Mesendoderm (in vitro differentiated cells): ENCODE measurements at regions not wholly inside any gene's neighbourhood (a gene's known extent, or its start where the extent isn't known, plus 50 kb on each side); places are given as distances from the start of the nearest gene placed in this dataset. TPM values are rescaled to one million over a fixed set of nuclear protein-coding genes. Genes with fewer than 3 reads are reported as not detected.

ENCODE experiments used
- DNase-seq: peaks from one replicate; pipeline ENCODE4 v3.0.0; 2013
- H2AK5ac ChIP-seq: 2 replicates; pipeline ENCODE4 v1.6.1; 2013; ENCODE audit warnings: low read length, inconsistent platforms
- H2BK120ac ChIP-seq: 2 replicates; pipeline ENCODE4 v1.6.1; 2013; ENCODE audit warnings: low read depth, mild to moderate bottlenecking, low read length, moderate library complexity, mixed read lengths
- H2BK15ac ChIP-seq: replicated peaks from 2 replicates; pipeline ENCODE4 v1.6.1; 2013; ENCODE audit warnings: low read depth, mild to moderate bottlenecking, moderate library complexity
- H2BK5ac ChIP-seq: 2 replicates; pipeline ENCODE4 v1.6.1; 2013; ENCODE audit warnings: low read length, inconsistent platforms
- H3K18ac ChIP-seq: 2 replicates; pipeline ENCODE4 v1.6.1; 2013; ENCODE audit warnings: mild to moderate bottlenecking, low read length, mixed read lengths
- H3K23ac ChIP-seq: one replicate; pipeline ENCODE4 v1.6.1; 2013; ENCODE audit warnings: low read length
- H3K27ac ChIP-seq: 2 replicates; pipeline ENCODE4 v1.5.1; 2013; ENCODE audit warnings: low read depth, mild to moderate bottlenecking, inconsistent platforms, low read length, moderate library complexity
- H3K27me3 ChIP-seq: 2 replicates; pipeline ENCODE4 v1.6.1; 2013; ENCODE audit warnings: low read length, control low read depth, mild to moderate bottlenecking, inconsistent platforms; ENCODE audit not compliant: insufficient read depth, poor library complexity
- H3K36me3 ChIP-seq: 2 replicates; pipeline ENCODE4 v1.6.1; 2013; ENCODE audit warnings: low read length, inconsistent platforms; ENCODE audit not compliant: control insufficient read depth, insufficient read depth
- H3K4ac ChIP-seq: one replicate; pipeline ENCODE4 v1.6.1; 2013; ENCODE audit warnings: low read depth, mild to moderate bottlenecking, low read length, moderate library complexity
- H3K4me1 ChIP-seq: 2 replicates; pipeline ENCODE4 v1.6.1; 2013; ENCODE audit warnings: low read depth, low read length, inconsistent platforms; ENCODE audit not compliant: control insufficient read depth
- H3K4me2 ChIP-seq: 2 replicates; pipeline ENCODE4 v1.6.1; 2013; ENCODE audit warnings: low read length
- H3K4me3 ChIP-seq: 2 replicates; pipeline ENCODE4 v1.5.1; 2013; ENCODE audit warnings: mild to moderate bottlenecking, low read length
- H3K56ac ChIP-seq: one replicate; pipeline ENCODE4 v1.6.1; 2013; ENCODE audit warnings: low read length
- H3K79me1 ChIP-seq: 2 replicates; pipeline ENCODE4 v1.6.1; 2013; ENCODE audit warnings: low read length, inconsistent platforms
- H3K79me2 ChIP-seq: 2 replicates; pipeline ENCODE4 v1.6.1; 2013; ENCODE audit warnings: mild to moderate bottlenecking, low read length; ENCODE audit not compliant: control insufficient read depth, insufficient read depth
- H3K9ac ChIP-seq: 2 replicates; pipeline ENCODE4 v1.6.1; 2013; ENCODE audit warnings: low read length, inconsistent platforms
- H4K5ac ChIP-seq: one replicate; pipeline ENCODE4 v1.6.1; 2013; ENCODE audit warnings: low read length
- H4K8ac ChIP-seq: one replicate; pipeline ENCODE4 v1.6.1; 2013; ENCODE audit warnings: low read depth, mild to moderate bottlenecking, control low read depth, low read length, moderate library complexity
- WGBS: extraction: QIAGEN DNeasy Blood & Tissue Kit; methylation state at CpG from one replicate; pipeline ENCODE4 v1.1.7; 2013; ENCODE audit warnings: low lambda C conversion rate, missing lambda C conversion rate; ENCODE audit not compliant: insufficient coverage; ENCODE audit errors: extremely low coverage; 5-methylcytosine and 5-hydroxymethylcytosine counted together
- small RNA-seq: library from polyadenylated mRNA; stranded (forward); fragments of <200 nt; extraction: miRNeasy Mini kit (QIAGEN cat#:217004); gene quantifications from one replicate; pipeline ENCODE3, GENCODE V24; 2013; ENCODE audit not compliant: insufficient read depth

DNA sequence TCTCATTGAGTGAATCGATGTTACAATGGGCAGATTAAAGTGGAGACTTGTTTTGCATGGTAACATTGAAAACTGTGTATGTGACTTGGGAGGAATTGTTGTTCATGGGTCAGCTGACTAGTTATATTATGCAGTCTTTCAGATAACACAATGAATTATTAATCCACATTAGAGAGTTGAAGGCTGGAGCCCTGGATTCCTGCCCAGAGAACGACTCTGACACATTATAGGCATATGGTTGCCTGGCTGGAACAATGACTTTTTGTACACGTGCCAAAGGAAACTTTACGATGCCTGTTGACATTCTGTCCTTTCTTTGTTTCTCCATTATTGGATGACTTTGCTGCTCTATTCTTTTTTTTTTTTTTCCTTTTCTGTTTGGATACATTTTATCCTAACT lies 52.3 kb upstream of the TMEM229A start:
- no peak overlapping the region for H4K8ac ChIP-seq
- H3K56ac ChIP-seq = no peak overlapping the region
- H2AK5ac ChIP-seq = no peak overlapping the region
- no peak overlapping the region for H3K18ac ChIP-seq
- no peak overlapping the region for H4K5ac ChIP-seq
- no peaks in the 10 kb centered on the region for H3K4me1 ChIP-seq
- H3K36me3 ChIP-seq = no peaks in the 10 kb centered on the region
- no peak overlapping the region for H3K4me3 ChIP-seq
- no peak overlapping the region for H3K23ac ChIP-seq
- no CpG with 5 or more reads among the region's 4 CpGs for WGBS
- DNase-seq = no peak
- H3K4ac ChIP-seq = no peak overlapping the region
- H3K9ac ChIP-seq = no peak overlapping the region
- no peak overlapping the region for H2BK5ac ChIP-seq
- H3K79me1 ChIP-seq = no peaks in the 10 kb centered on the region
- H3K79me2 ChIP-seq = no peaks in the 10 kb centered on the region
- no peak overlapping the region for H2BK120ac ChIP-seq
- no peak overlapping the region for H3K4me2 ChIP-seq
- H2BK15ac ChIP-seq = no peak overlapping the region
- no peaks in the 10 kb centered on the region for H3K27me3 ChIP-seq
- no peak overlapping the region for H3K27ac ChIP-seq

DNA sequence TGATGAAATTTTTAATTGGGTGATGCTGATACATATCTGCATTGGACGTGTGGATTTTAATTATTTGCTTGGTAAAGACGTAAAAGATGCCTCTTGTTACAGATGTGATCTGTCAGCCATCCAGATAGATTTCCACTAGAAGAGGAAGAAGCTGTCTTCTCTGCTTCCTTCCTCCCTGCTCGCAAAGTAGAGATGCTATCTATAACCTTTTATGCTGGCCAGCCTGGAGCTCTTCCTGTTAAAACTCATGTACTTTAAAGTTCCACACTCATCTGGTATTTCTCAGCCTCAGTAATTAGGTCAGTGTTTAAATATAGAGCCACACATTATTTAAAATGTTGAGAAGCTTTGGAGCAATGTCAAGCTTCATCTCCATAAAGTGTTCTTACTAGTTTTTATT lies 51.2 kb upstream of the TMEM229A start:
- H2BK120ac ChIP-seq = no peak overlapping the region
- H2BK15ac ChIP-seq = no peak overlapping the region
- no peaks in the 10 kb centered on the region for H3K79me1 ChIP-seq
- no peak overlapping the region for H3K4me3 ChIP-seq
- no peak overlapping the region for H3K27ac ChIP-seq
- no peak overlapping the region for H4K8ac ChIP-seq
- no peak overlapping the region for H3K18ac ChIP-seq
- no peak overlapping the region for H3K56ac ChIP-seq
- no peaks in the 10 kb centered on the region for H3K27me3 ChIP-seq
- no peaks in the 10 kb centered on the region for H3K79me2 ChIP-seq
- H3K4ac ChIP-seq = no peak overlapping the region
- no peaks in the 10 kb centered on the region for H3K4me1 ChIP-seq
- DNase-seq = peak; percentile 7
- no peak overlapping the region for H2BK5ac ChIP-seq
- WGBS = no CpG with 5 or more reads among the region's 3 CpGs
- no peak overlapping the region for H3K23ac ChIP-seq
- no peak overlapping the region for H3K9ac ChIP-seq
- H3K36me3 ChIP-seq = no peaks in the 10 kb centered on the region
- H3K4me2 ChIP-seq = no peak overlapping the region
- H4K5ac ChIP-seq = no peak overlapping the region
- H2AK5ac ChIP-seq = no peak overlapping the region

Small RNAs in the stretch of these regions (small RNA-seq; reads per million reads assigned to genes)
- not detected for gene RNU6-102P
